HG02973 (cell line): ENCODE measurements at regions not wholly inside any gene's neighbourhood (a gene's known extent, or its start where the extent isn't known, plus 50 kb on each side); places are given as distances from the start of the nearest gene placed in this dataset.

Experiments used
- ATAC-seq: cut with Tn5 transposase; IDR thresholded peaks from one replicate; pipeline ENCODE4 v1.9.1; 2021; ENCODE audit warnings: moderate library complexity; ENCODE audit not compliant: unreplicated experiment

- ATAC-seq = no peak
Measured at GRCh38 chr2:62370321-62371250, 135.4 kb downstream of the TMEM17 start.

- ATAC-seq = no peak
Measured at GRCh38 chr2:62369541-62370202, 136.3 kb downstream of the TMEM17 start.

GRCh38 chr2:62364791-62365528 lies 141.0 kb downstream of the TMEM17 start:
- ATAC-seq = no peak

GRCh38 chr2:62363166-62363565 lies 142.8 kb downstream of the TMEM17 start:
- ATAC-seq = peak; percentile 62

GRCh38 chr2:62362561-62362960 lies 143.4 kb downstream of the TMEM17 start:
- no peak for ATAC-seq

DNA sequence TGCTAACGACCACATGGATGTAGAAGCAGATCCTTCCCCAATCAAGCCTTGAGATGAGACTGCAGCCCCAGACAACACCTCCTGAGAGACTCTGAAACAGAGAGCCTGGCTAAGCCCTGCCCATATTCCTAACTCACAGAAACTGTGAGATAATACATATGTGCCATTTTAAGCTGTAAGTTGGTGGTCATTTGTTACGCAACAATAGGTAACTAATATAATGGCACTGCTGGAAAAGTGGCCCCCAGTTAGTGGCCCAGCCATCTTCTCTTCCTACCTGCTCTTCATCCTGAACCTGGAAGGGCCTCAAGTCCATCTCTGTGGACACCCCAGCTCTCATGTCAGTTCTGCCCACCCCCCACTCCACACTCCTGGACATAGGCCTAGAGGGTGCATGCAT lies 144.0 kb downstream of the TMEM17 start:
- ATAC-seq = no peak

DNA sequence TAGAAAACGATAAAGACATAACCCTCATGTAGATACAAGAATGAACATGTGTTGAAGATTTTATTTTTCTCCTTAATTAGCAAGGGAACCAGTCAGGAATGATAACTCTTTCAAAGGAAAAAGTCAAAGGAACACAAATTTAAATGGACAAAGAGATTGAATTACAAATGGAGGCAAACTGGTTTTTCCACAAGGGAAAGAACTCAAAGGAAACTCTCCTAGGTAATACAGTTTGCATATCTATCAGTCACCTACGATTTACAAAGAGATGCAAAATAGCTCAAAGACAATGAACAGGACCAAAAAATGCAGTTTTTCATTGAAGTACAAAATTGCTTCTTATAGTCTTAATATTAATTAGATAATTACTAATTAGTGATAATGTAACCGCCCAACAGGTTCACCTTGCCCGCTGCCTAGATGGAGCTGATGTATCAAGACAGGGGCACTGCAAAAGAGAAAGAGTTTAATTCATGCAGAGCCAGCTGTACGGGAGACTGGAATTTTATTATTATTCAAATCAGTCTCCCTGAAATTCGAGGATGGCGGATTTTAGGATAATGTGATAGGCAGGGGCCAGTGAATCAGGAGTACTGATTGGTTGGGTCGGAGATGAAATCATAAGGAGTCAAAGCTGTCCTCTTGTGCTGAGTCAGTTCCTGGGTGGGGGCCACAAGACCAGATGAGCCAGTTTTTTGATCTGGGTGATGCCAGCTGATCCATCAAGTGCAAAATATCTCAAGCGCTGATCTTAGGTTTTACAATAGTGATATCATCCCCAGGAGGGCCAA lies 151.0 kb downstream of the TMEM17 start:
- no peak for ATAC-seq

DNA sequence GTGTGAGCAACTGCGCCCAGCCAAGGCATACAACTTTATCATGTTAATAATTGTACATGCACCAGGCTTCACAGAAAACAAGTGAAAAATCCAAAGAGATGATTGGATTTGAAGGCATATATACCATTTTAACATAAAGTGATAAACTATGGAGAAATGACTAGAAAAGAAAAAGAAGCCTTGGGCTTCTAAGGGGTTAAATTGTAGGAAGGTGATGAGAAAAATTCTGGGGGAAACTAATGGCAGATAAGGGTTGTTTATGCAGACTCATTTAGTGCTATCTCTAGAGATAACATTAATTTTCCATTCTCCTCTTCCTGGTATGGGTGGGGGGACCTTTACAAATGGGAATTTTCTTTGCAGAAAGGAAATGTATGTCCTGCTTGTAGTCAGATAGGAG lies 154.0 kb downstream of the TMEM17 start:
- ATAC-seq = no peak

DNA sequence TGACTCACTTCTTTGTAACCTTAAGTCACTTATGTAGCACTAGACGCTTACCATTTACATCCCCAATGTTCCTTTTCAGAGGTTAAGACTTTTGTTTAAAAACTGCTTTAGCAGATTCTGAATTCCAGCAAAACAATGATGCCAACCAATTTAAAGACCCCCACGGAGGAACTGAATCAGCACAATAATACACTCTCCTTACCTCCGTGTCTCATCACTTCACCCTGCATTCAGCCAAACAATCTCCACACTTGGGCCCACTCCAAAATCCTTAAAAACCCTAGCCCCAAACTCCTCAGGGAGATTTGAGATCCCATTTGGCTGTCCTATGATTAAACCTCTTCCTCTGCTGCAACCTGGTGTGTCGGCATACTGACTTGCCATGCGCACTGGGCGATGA lies 153.9 kb downstream of the B3GNT2 start:
- ATAC-seq = no peak

DNA sequence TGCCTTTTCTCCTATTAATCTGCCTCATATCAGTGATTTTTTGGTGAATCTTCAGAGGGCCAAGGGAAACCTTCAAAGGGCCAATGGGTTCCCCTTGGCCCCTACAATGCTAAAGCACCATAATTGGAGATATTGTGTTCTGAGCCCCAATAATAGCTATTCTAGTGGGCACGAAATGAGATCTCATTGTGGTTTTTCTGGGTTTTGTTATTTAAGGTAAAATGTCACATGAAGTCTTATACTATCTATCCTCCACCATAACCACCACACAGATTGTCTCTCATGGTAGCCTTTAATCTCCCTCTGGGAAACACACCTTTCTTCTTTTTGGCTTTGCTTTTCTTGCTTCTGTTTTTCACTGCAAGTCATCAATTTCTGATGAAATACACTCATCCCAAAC lies 152.8 kb downstream of the B3GNT2 start:
- no peak for ATAC-seq

- ATAC-seq = no peak
Measured at GRCh38 chr2:62347563-62348270, 151.8 kb downstream of the B3GNT2 start.

- ATAC-seq = no peak
Measured at GRCh38 chr2:62344472-62344871, 148.6 kb downstream of the B3GNT2 start.

- no peak for ATAC-seq
Measured at GRCh38 chr2:62343636-62344337, 147.9 kb downstream of the B3GNT2 start.

DNA sequence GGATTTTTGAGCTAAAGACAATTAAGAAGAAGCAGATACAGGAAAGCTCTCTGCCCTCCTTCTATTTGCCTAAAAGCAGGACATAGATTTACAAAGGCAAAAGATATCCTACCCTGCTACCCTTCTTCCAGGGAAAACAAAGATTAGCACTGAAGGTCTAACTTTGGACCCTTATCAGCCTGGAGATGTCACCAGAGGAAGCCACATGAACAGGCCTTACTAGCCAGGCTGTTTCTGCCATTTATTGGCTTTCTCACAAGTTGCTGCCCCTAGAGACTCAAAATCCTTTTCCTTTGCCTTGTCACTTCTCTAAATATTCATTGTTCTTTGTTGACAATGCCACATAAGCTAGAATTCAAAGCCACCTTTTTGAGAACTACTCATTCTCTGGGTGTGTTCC lies 147.3 kb downstream of the B3GNT2 start:
- ATAC-seq = no peak

DNA sequence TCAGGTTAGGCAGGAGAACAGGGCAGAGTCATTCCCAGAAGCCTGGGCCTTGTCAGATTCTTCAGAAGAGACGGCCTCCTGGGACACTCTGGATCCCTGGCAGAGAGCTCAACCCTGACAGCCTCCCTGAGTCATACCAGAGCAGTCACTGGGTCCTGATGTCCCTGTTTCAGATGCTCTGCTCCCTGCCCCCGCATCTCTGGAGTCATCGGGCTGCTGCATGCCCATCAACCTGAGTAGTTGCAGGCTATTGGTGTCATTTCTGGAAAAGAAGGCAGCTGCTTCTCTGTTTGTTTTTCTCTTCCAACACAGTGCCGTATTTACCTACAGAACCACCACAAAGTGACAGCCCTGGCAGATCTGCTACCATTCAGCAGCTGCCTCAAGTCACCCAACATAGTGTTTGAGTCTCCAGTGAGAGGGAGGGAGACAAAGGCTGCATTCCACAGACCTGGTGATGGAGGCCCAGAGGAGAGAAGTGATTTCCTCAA lies 145.1 kb downstream of the B3GNT2 start:
- no peak for ATAC-seq

GRCh38 chr2:62339837-62340236 lies 143.9 kb downstream of the B3GNT2 start:
- ATAC-seq = no peak

- ATAC-seq = no peak
Measured at GRCh38 chr2:62339413-62339812, 143.5 kb downstream of the B3GNT2 start.

DNA sequence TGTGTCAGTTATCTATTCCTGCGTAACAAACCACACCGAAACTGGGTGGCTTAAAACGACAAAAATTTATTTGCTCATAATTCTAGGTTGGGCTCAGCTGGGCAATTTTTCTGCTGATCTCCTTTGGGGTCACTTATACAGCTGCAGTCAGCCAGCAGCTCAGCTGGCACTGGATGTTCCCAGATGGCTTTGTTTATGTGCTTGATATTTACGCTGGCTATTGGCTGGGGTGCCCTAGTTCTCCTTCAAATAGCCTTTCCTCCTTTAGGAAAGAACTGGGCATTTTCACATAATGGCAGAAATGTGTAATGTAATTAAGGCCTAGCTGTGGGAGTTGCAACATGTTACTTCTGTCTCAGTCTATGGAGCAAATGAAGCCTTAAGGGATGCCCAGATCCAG lies 142.2 kb downstream of the B3GNT2 start:
- no peak for ATAC-seq

- ATAC-seq = no peak
Measured at GRCh38 chr2:62337403-62337802, 141.5 kb downstream of the B3GNT2 start.
